ENCODE measurements at regions not wholly inside any gene's neighbourhood (a gene's known extent, or its start where the extent isn't known, plus 50 kb on each side); places are given as distances from the start of the nearest gene placed in this dataset.
"Not testable (repeated sequence)": the region's sequence is repeated elsewhere in the genome, so short reads cannot be mapped to it uniquely, and the experiment has no call there.

- ATAC-seq: no peak
- no peak for DNase-seq
Measured at GRCh38 chr5:167351316-167351715, 940.1 kb upstream of the WWC1 start.

GRCh38 chr5:167352801-167353200 is 938.6 kb upstream of the WWC1 start:
- ATAC-seq: no peak

GRCh38 chr5:167355346-167355745 is 936.1 kb upstream of the WWC1 start:
- ATAC-seq (no peak), DNase-seq (no peak)

More at GRCh38 chr5:167352801-167353200, 938.6 kb upstream of the WWC1 start:
- no peak for DNase-seq

GRCh38 chr5:167356374-167356773 is 935.1 kb upstream of the WWC1 start:
- ATAC-seq: no peak
- no peak for DNase-seq

DNA sequence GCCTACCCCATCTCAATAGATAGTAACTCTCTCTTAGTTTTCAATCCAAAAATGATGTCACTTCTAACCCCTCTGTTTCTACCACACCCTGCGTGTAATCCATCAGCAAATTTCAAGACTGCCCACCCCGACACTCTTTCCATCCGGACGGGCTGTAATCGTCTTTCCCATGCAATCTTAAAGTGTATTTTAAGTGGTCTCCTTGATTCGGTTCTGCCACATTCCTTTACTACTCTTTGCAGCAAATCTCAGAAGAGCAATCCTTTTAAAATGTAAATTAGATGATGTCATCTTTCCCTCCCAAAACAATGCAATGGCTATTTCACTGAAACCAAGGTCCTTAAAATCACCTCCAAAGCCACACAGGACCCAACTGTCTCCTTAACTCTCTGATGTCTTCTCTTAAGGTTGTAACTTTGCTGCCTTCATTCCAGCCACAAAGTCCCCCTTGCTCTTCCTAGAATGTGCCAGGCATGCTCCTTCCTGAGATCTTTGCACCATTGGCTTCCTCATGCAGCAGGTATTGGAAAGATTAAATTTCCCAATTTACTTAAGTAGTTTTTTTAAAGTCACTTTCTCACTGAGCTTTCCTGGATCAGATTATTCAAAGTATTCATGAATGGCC is 932.5 kb upstream of the WWC1 start:
- DNase-seq: no peak
- no peak for ATAC-seq

DNA sequence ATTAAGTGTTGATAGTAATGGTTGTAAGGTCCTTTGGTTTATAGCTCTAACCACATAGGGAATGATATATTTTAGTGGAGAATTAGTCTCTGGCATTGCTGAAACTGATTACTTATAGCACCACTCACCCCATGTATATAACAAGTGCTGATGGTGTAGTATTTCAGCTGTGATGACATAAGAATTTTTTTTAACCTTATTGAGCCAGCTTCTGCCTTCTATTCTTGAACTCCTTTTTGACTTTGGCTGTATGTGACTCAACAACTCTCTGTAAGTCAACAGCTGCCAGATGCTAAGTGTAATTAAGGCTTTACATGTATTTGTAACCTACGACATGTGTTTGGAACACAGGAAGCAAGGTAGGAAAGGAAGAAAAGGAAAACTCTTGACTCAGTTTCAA is 929.6 kb upstream of the WWC1 start:
- ATAC-seq (no peak), DNase-seq (no peak)

DNA sequence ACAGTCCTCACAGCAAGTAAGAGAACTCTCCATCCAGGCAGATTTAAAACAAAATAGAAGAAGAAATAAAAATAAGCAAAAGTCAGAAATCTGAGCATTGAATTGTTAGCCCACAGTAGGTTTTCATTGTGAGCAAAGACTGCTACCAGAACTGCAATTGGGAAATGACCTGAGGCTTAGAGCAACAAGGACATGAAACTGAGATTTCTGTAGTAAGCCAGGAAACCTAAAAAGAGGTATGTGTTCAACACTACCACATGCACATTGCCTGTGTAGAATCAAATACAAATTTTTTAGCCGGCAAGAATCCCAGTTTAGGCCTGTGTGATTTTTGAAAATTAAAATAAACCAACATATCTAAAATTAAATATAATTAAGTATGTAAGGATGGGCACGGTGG is 928.4 kb upstream of the WWC1 start:
- DNase-seq (no peak), ATAC-seq (no peak)

DNA sequence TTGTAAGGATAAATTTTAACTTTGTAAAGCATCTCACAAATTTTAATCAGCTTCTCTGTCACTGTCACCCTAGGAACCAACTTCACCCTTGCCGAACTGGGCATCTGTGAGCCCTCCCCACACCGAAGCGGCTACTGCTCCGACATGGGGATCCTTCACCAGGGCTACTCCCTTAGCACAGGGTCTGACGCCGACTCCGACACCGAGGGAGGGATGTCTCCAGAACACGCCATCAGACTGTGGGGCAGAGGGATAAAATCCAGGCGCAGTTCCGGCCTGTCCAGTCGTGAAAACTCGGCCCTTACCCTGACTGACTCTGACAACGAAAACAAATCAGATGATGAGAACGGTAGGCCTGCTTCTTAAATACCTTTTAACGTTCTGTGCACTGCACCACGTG is 916.3 kb upstream of the WWC1 start:
- DNase-seq: no peak
- ATAC-seq: no peak

- no peak for ATAC-seq
- no peak for DNase-seq
Measured at GRCh38 chr5:167378894-167379723, 912.3 kb upstream of the WWC1 start.

DNA sequence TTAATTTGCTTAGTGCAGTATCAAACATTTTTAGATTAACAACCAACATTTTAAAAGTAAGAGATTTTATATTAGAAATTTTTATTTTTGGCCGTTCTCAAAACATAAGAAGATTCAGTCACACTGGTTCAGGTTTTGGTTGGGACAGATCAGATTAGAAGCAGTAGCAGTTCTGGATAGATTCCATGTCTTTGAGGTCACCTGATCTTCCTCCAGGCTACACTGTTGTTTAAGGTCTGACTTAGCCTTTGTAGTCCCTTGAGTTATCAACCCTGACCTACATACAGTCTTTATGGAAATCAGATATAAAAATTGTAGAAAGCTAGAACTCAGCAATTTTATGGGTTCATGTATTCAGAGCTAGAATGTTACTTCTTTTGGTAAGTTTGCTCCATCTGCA is 910.0 kb upstream of the WWC1 start:
- ATAC-seq (no peak), DNase-seq (no peak)

- ATAC-seq (no peak), DNase-seq (no peak)
Measured at GRCh38 chr5:167389537-167389936, 901.9 kb upstream of the WWC1 start.

GRCh38 chr5:167391286-167391685 is 900.2 kb upstream of the WWC1 start:
- not testable (repeated sequence) for ATAC-seq, DNase-seq

GRCh38 chr5:167392240-167392639 is 899.2 kb upstream of the WWC1 start:
- ATAC-seq (no peak), DNase-seq (no peak)

DNA sequence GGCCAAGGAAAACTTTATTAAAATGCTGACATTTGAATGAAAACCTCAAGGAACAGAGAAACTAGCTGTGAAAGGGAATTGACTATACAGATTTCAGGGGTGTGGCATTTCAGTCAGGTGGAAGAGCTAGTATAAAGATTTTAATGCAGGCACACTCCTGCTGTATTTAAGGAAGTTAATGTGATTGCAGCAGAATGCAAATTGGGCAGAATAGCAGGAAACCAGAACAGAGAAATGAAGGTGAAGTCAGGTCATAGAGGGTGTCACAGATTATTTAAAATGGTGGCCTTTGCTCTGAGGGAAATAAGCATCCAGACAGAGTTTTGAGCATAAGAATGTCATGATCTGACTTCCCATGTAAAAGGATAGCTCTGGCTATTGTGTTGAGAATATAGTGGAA is 898.1 kb upstream of the WWC1 start:
- no peak for ATAC-seq
- no peak for DNase-seq

GRCh38 chr5:167402671-167403070 is 888.8 kb upstream of the WWC1 start:
- ATAC-seq (no peak), DNase-seq (no peak)

DNA sequence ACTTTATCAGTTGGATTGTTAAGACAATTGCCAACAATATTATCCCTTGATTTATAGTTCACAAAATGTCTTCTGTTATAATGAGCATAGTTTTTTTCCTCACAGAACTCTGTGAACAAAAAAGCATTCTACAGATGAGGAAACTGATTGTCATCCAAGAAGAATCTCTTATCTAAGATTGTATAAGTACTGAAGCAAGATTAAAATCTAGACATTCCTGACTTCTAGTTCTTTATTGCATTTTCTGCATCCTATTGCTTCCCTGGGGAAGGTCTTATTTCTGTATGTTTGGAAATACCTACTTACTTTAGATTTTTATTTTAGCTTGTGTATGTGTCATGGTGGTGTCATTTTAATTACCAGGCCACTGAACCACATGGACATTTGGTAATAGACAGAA is 884.9 kb upstream of the WWC1 start:
- ATAC-seq: no peak
- no peak for DNase-seq

DNA sequence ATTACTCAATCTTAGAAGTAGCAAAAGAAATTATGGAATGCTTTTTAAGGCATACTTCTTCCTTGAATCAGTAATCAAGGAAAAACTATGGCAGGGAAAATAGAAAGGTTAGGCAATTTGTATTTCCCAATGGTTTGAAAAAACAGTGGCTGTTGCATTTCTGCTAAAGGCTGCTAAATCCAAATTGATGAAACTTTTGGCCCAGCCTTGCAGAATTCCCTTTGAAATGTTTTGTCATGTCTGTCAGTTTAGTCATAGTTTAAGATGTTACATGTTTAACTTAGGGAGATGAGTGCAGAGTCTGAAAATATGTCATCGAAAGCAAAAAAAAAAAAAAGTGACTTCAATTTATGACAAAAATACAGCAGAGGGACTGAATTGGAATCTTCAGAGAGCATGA is 878.9 kb upstream of the WWC1 start:
- ATAC-seq (no peak), DNase-seq (no peak)

DNA sequence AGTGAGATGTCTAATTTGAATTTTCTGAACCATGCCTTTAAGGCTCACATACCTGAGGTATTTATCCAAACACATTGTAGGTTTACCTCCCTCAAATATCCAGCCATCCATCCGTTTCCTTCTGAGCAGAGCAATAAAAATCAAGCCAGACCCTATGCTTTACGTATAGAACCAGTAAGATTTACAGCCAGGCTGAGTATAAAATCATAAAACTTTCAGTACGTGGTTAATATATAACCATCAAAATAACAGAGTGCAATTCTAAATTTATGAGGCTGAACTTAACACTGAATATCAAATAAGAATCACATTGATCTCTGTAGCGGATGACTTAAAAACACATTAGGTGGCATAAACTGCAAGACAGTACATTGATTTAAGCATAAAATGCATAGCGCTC is 877.9 kb upstream of the WWC1 start:
- DNase-seq: no peak
- ATAC-seq: no peak

GRCh38 chr5:167414611-167415010 is 876.8 kb upstream of the WWC1 start:
- ATAC-seq: no peak
- DNase-seq: no peak

GRCh38 chr5:167415779-167416746 is 875.4 kb upstream of the WWC1 start:
- no peak for ATAC-seq
- no peak for DNase-seq

DNA sequence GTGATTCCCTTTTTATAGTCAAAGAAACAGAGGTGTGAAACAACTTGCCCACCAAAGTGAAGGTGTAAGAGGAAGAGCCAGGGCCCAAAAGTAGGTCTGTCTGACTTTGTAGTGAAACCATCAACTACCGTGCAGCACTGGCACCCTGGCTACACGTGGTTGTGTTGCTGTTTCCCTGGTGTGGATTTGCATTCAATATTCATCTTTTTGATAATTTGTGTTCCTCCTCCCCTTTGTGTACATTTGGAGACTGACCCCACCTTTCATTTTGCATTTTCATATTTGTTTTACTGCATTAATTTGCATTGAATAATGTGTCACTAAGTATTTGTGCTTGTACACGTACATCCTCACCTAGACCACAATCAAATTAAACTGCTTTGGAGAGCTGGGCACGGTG is 873.8 kb upstream of the WWC1 start:
- ATAC-seq (no peak), DNase-seq (no peak)

GRCh38 chr5:167425161-167425560 is 866.3 kb upstream of the WWC1 start:
- DNase-seq (no peak), ATAC-seq (no peak)

DNA sequence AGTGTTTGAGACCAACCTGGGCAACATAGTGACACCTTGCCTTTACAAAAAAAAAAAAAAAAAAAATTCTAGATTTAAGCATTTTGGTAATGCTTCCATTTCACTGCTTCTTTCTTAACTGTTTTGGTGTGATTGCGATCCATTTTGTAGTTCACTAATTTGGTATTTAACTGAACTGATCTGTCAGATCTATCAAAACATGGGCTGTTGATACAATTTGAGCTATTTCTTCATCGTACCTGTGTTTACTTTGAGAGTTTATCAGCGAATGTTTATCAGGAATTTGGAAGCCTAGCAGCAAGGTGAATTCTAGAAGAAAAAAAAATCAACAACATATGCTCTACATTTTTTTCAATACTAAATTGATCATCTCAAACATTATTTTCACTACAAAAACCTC is 864.9 kb upstream of the WWC1 start:
- no peak for ATAC-seq

More for the DNA sequence above, 864.9 kb upstream of the WWC1 start:
- no peak for DNase-seq
